GM19455 (cell line): ENCODE measurements at regions not wholly inside any gene's neighbourhood (a gene's known extent, or its start where the extent isn't known, plus 50 kb on each side); places are given as distances from the start of the nearest gene placed in this dataset.
"Not testable (repeated sequence)": the region's sequence is repeated elsewhere in the genome, so short reads cannot be mapped to it uniquely, and the experiment has no call there.

Source experiments
- ATAC-seq: cut with Tn5 transposase; IDR thresholded peaks from one replicate; pipeline ENCODE4 v1.9.1; 2021; ENCODE audit not compliant: unreplicated experiment

DNA sequence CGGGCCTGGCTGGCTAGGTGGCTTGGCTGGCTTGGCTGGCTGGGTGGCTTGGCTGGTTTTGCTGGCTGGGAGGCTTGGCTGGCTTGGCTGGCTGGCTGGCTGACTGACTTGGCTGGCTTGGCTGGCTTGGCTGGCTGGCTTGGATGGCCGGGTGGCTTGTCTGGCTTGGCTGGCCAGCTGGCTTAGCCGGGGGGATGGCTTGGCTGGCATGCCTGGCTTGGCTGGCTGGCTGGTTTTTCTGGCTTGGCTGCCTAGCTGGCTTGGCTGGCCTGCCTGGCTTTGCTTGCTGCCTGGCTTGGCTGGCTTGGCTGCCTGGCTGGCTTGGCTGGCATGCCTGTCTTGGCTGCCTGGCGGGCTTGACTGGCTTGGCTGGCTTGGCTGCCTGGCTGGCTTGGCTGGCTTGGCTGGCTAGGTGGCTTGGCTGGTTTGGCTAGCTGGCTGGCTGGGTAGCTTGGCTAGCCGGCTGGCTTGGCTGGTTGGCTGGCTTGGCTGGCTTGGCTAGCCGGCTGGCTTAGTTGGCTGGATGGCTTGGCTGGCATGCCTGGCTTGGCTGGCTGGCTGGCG lies 2829.6 kb downstream of the RPIA start:
- not testable (repeated sequence) for ATAC-seq

DNA sequence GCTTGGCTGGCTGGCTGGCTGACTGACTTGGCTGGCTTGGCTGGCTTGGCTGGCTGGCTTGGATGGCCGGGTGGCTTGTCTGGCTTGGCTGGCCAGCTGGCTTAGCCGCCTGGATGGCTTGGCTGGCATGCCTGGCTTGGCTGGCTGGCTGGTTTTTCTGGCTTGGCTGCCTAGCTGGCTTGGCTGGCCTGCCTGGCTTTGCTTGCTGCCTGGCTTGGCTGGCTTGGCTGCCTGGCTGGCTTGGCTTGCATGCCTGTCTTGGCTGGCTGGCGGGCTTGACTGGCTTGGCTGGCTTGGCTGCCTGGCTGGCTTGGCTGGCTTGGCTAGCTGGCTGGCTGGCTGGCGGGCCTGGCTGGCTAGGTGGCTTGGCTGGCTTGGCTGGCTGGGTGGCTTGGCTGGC lies 2830.5 kb downstream of the RPIA start:
- ATAC-seq = not testable (repeated sequence)

DNA sequence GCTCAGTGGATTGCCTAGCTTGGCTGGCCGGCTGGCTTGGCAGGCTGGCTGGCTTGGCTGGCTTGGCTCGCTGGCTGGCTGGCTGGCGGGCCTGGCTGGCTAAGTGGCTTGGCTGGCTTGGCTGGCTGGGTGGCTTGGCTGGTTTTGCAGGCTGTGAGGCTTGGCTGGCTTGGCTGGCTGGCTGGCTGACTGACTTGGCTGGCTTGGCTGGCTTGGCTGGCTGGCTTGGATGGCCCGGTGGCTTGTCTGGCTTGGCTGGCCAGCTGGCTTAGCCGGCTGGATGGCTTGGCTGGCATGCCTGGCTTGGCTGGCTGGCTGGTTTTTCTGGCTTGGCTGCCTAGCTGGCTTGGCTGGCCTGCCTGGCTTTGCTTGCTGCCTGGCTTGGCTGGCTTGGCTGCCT lies 2831.4 kb downstream of the RPIA start:
- ATAC-seq = not testable (repeated sequence)

DNA sequence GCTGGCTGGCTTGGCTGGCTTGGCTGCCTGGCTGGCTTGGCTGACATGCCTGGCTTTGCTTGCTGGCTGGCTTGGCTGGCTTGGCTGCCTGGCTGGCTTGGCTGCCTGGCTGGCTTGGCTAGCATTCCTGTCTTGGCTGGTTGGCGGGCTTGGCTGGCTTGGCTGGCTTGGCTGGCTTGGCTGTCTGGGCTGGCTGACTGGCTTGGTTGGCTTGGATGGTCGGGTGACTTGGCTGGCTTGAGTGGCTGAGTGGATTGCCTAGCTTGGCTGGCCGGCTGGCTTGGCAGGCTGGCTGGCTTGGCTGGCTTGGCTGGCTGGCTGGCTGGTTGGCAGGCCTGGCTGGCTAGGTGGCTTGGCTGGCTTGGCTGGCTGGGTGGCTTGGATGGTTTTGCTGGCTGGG lies 2832.3 kb downstream of the RPIA start:
- not testable (repeated sequence) for ATAC-seq

DNA sequence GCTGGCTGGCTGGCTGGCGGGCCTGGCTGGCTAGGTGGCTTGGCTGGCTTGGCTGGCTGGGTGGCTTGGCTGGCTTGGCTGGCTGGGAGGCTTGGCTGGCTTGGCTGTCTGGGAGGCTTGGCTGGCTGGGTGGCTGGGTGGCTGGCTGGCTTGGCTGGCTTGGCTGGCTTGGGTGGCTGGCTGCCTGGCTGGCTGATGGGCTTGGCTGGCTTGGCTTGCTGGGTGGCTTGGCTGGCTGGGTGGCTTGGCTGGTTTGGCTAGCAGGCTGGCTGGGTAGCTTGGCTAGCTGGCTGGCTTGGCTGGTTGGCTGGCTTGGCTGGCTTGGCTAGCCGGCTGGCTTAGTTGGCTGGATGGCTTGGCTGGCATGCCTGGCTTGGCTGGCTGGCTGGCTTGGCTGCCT lies 2834.1 kb downstream of the RPIA start:
- not testable (repeated sequence) for ATAC-seq

DNA sequence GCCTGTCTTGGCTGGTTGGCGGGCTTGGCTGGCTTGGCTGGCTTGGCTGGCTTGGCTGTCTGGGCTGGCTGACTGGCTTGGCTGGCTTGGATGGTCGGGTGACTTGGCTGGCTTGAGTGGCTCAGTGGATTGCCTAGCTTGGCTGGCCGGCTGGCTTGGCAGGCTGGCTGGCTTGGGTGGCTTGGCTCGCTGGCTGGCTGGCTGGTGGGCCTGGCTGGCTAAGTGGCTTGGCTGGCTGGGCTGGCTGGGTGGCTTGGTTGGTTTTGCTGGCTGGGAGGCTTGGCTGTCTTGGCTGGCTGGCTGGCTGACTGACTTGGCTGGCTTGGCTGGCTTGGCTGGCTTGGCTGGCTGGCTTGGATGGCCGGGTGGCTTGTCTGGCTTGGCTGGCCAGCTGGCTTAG lies 2834.6 kb downstream of the RPIA start:
- not testable (repeated sequence) for ATAC-seq

DNA sequence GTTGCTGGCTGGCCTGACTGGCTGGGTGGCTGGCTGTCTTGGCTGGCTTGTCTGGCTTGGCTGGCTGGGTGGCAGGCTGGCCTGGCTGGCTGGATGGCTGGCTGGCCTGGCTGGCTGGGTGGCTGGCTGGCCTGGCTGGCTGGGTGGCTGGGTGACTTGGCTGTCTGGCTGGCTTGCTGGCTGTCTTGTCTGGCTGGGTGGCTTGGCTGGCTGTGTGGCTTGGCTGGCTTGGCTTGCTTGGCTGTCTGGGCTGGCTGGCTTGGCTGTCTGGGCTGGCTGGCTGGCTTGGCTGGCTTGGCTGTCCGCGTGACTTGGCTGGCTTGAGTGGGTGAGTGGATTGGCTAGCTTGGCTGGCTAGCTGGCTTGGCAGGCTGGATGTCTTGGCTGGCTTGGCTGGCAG lies 2835.6 kb downstream of the RPIA start:
- ATAC-seq = not testable (repeated sequence)

DNA sequence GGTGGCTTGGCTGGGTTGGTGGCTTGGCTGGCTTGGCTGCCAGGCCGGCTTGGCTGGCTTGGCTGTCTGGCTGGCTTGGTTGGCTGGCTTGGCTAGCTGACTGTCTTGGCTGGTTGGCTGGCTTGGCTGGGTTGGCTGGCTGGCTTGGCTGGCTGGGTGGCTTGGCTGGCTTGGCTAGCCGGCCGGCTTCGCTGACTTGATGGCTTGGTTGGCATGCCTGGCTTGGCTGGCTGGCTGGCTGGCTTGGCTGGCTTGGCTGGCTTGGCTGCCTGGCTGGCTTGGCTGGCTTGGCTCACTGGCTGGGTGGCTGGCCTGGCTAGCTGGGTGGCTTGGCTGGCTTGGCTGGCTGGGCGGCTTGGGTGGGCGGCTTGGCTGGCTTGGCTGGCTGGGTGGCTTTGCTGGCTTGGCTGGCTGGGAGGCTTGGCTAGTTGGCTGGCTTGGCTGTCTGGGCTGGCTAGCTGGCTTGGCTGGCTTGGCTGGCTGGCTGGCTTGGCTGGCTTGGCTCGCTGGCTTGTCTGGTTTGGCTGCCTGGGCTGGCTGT lies 2836.1 kb downstream of the RPIA start:
- ATAC-seq = not testable (repeated sequence)

DNA sequence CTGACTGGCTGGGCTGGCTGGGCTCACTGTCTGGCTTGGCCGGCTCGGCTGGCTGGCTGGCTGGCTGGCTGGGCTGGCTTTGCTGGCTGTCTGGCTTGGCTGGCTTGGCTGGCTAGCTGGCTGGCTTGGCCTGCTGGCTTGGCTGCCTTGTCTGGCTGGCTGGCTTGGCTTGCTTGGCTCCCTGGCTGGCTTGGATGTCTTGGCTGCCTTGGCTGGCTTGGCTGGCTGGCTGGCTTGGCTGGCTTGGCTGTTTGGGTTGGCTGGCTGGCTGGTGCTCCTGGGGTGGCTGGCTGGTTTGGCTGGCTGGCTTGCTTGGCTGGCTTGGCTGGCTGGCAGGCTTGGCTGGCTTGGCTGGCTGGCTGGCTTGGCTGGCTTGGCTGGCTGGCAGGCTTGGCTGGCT lies 2836.9 kb downstream of the RPIA start:
- ATAC-seq = not testable (repeated sequence)

DNA sequence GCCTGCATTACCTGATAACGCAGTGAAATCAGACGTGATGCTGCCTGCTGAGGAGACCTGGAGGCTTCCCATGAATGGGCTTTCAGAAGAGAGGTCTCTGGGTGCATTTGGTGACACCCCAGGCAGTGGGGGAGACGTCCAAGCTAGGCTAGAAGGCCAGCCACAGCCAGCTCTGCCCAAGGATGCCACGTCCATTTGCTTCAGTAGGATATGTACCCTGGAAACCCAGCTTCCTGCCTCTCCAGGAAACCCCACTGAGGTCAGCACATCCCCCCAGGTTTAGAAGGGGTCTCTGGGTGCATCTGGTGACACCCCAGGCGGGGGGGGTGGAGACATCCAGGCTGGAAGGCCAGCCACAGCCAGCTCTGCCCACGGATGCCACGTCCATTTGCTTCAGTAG lies 2844.6 kb downstream of the RPIA start:
- not testable (repeated sequence) for ATAC-seq

DNA sequence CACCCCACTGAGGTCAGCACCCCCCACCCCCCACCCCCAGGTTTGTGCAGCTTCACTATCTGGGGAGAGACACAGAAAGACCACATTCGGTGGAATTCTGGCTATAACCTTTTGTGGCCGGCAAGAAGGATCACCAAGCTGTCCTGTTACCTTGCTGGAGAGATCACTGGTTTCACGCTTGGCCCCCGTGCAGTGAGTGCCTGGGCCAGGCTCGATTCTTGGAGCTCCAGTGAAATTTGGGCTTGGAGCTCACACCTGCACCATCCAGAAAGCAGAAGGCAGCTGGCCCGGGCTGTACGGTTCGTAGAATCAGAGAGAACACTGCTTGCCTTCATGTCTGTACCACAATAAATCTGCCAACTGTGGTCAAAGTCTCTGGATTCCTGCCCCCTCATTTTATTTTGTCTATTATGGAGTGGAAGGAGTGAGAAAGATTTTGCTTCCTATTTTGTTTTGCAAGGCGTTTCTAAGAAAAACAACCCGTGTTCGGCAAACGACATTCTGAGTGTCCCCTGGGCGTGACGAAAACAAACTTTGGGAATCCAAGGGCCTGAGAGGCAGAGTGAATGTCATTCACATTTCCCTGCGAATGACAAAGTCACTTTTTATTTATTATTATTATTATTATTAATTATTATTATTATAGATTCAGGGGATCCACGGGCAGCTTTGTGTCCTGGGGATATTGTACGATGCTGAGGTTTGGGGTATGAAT lies 2845.2 kb downstream of the RPIA start:
- ATAC-seq = not testable (repeated sequence)

DNA sequence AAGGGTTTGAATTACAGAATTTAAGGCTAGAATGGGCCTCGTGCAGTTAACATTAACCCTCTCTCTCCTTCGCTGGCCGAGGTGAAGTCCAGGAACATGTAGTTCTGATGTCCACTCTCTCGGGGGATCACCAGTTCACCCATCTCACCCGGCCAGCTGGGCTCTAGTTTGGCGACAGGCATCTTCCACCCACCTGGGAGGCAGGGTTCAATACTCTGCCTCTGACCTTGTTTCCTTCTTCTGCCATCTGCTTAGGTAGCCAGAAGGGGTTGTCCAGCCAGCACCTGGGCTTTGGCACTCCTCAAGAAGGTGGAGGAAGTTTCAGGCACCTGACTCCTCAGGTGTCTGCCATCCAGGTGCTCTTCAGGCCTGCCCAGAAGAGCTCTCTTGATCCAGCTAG lies 2857.8 kb downstream of the RPIA start:
- ATAC-seq = not testable (repeated sequence)

DNA sequence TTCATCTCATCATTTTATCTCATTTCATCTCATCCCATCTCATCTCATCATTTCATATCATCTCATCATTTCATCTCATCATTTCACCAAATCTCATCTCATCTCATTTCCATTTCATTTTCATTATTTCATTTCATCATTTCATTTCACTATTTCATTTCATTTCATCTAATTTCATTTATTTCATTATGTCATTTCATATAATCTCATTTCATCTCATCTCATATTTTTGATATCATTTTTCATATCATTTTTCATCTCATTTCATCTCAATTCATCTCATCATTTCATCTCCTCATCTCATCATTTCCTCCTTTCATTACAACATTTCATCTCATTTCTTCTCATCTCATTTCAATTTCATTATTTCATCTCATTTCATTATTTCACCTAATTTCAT lies 2866.8 kb downstream of the RPIA start:
- ATAC-seq = not testable (repeated sequence)

DNA sequence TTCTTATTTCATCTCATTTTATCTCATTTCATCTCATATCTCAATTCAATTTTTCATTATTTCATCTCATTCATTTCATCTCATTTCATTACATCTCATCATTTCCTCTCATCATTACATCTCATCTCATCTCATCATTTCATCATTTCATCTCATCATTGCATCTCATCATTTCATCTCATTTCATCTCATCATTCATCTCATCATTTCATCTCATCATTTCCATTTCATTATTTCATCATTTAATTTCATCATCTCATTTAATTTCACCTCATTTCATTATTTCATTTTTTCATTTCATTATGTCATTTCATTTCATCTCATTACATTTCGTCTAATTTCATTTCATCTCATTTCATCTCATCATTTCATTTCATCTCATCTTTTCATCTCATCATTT lies 2867.8 kb downstream of the RPIA start:
- not testable (repeated sequence) for ATAC-seq

DNA sequence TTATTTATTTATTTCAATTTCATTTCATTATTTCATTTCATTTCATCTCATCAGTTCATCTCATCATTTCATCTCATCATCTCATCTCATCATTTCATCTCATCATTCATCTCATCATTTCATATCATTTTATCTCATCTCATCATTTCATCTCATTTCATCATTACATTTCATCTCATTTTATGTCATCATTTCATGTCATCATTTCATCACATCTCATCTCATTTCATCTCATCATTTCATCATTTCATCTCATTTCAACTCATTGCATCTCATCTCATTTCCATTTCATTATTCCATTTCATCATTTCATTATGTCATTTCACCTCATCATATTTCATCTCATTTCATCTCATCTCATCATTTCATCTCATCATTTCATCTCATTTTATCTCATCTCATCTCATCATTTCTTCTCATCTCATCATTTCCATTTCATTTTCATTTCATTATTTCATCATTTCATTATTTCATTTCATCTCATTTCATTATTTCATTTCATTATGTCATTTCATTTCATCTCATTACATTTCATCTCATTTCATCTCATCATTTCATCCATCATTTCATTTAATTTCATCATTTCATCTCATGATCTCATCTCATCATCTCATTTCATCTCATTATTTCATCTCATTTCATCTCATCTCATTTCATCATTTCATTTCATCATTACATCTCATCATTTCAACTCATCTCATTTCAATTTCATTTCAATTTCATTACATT lies 2868.6 kb downstream of the RPIA start:
- not testable (repeated sequence) for ATAC-seq

DNA sequence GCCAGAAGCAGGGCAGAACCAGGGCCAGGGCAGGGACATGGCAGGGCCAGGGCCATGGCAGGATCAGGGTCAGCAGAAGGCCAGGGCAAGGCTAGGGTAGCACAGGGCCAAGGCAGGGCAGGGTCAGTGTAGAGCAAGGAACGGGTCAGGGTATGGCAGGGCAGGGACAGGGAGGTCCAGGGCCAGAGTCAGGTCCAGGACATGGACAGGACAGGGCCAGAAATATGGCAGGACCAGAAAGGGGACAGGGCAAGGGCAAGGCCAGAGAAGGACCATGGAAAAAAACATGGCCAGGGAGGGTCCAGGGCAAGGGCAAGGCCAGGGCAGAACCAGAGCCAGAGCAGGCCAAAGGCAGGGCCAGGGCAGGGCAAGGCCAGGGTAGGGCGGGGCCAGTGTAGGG lies 2870.7 kb downstream of the RPIA start:
- not testable (repeated sequence) for ATAC-seq

DNA sequence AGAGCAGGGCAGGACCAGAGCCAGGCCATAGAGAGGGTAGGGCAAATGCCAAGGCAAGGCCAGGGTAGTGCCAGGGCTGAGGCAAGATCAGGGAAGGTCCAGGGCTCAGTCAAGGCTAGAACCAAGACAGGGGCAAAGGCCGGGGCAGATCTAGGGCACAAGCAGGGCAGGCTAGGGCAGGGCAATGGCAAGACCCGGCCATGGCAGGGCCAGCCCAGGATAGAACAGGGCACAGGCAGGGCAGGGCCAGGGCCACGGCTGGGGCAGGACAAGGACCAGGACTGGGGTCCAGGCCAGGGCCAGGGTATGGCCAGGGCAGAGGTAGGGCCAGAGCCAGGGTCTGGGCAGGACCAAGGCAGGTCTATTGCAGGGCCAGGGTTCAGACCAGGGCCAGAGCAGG lies 2873.2 kb downstream of the RPIA start:
- ATAC-seq = not testable (repeated sequence)

DNA sequence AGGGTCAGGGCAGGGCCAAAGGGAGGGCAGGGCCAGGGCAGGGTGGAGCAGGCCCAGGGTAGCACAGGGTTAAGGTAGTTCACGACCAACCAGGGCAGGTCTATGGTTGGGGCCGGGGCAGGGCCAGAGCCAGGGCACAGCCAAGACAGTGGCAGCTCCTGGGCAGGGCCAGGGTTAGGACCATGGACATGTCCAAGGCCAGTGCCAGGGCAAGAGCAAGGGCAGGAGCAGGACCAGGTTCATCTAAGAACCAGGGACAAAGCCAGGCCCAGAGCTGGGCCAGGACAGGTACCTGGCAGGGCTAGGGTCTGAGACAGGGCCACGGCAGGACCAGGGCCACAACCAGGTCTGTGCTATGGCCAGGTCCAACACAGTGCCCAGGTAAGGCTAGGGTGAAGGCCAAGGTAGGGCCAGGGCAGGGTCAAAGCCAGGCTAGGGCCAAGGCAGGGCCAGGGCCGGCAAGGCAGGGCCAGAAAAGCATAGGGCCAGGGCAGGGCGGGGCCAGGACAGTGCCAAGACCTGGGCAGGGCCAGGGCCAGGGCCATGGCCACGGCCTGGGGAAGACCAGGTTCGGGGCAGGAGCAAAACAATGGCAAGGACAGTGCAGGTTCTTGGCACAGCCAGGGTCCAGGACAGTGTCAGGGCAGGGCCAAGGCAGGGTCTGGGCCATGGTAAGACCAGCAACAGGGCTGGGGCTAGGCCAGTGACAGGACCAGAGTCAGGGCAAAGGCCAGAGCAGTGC lies 2874.4 kb downstream of the RPIA start:
- ATAC-seq = not testable (repeated sequence)

DNA sequence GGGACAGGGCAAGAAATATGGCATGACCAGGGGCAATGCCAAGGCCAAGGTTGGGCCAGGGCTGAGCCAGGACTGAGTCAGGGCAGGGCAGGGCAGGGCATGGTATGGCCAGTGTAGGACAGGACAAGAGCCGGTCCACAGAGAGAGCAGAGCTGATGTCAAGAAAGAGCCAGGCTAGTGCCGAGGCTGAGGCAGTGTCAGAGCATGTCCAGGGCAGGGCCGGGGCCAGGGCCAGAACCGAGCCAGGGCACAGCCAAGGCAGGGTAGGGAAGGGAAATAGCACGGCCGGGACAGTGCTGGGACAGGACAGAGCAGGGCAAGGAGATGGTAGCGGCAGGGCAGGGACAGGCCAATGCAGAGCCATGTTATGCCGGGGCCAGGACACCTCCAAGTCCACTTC lies 2875.1 kb downstream of the RPIA start:
- not testable (repeated sequence) for ATAC-seq

DNA sequence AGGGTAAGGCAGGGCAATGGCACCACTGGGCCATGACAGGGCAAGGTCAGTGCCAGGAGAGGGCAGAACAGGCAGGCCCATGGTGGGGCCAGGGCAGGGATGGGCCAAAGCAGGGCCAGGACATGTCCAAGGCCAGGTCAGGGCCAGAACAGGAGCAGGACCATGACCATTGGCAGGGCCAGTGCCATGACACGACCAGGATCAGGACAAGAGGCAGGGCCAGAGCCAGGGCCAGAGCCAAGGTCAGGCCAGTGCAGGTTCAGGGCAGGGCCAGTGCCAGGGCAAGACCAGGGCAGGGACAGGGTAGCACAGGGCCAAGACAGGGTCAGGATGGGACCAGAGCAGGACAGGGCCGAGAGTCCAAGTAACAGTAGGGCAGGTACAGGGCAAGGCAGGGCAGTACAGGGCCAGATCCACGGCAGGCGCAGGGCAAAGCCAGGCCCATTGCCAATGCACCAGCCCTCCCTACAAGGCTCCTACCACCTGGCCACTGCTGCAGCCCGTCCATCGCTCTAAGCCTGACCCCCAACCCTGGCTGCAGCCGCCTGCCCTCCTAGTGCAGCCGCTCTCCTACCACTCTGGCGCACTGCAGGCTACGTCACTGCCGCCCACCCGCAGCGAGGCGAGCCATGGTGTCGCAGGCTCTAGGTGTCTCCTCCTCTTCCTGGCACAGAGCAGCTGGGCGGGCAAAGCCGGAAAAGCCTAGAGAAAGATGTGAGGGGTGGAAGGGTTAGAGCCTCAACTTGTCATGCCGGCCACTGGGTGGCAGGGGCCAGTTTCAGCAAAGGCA lies 2876.3 kb downstream of the RPIA start:
- not testable (repeated sequence) for ATAC-seq
